Ovary (tissue), 3 donors: ENCODE measurements at regions not wholly inside any gene's neighbourhood (a gene's known extent, or its start where the extent isn't known, plus 50 kb on each side); places are given as distances from the start of the nearest gene placed in this dataset.

Experiments
- POLR2A ChIP-seq: fragments of 450-650 bp; IDR thresholded peaks from one replicate; pipeline ENCODE4 v1.6.1; 2017; ENCODE audit warnings: antibody characterized with exemption, mild to moderate bottlenecking, moderate library complexity
- TF ChIP-seq, protein P1 (sequence below), 3 donors: fragments of 450-650 bp in 2 of 3; fragments of 200-600 bp in 1 of 3; IDR thresholded peaks; one replicate each; pipeline versions ENCODE4 v1.5.1 to v1.8.0; 2016 to 2022; ENCODE audit warnings: antibody characterized with exemption in 3 of 3, mild to moderate bottlenecking in 1 of 3
- donor health status: DM: no; HTN: no; CAD: no.

DNA sequence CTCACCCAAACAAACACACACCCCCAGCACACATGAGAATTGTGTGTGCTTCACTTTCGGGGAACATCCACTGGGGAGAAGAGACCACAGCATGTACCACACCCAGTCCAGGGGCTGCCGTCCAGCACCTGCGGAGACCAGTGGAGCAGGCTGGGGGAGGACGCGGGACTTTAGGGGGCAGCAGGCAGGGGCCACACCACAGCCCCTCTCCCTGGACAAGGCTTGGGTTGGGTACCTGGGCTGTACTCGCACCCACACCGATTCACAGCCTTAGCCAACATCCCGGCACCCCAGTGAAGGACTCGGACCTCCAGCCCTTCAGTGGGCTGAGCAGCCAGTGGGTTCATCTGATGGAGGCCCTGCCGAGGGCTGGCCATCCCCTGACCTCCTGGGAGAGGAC is 63.3 kb downstream of the RBFOX3 start:
- TF ChIP-seq, protein P1, sequence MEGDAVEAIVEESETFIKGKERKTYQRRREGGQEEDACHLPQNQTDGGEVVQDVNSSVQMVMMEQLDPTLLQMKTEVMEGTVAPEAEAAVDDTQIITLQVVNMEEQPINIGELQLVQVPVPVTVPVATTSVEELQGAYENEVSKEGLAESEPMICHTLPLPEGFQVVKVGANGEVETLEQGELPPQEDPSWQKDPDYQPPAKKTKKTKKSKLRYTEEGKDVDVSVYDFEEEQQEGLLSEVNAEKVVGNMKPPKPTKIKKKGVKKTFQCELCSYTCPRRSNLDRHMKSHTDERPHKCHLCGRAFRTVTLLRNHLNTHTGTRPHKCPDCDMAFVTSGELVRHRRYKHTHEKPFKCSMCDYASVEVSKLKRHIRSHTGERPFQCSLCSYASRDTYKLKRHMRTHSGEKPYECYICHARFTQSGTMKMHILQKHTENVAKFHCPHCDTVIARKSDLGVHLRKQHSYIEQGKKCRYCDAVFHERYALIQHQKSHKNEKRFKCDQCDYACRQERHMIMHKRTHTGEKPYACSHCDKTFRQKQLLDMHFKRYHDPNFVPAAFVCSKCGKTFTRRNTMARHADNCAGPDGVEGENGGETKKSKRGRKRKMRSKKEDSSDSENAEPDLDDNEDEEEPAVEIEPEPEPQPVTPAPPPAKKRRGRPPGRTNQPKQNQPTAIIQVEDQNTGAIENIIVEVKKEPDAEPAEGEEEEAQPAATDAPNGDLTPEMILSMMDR (IDR thresholded peaks at IDR 0.05), result no peak
- TF ChIP-seq POLR2A, result no peak
